Testis (tissue), 2 donors: ENCODE measurements at regions not wholly inside any gene's neighbourhood (a gene's known extent, or its start where the extent isn't known, plus 50 kb on each side); places are given as distances from the start of the nearest gene placed in this dataset.

Source experiments
- CTCF ChIP-seq, 3 experiments: fragments of 450-650 bp in 2 of 3; fragments of 200-600 bp in 1 of 3; sonication (generic) in 1 of 3; IDR thresholded peaks; one replicate each; pipeline ENCODE4 v1.5.1; 2016 to 2019; ENCODE audit warnings: antibody characterized with exemption in 3 of 3, mild to moderate bottlenecking in 2 of 3, moderate library complexity in 1 of 3
- POLR2A ChIP-seq: fragments of 450-650 bp; IDR thresholded peaks from one replicate; pipeline ENCODE4 v1.6.1; 2017; ENCODE audit warnings: antibody characterized with exemption, mild to moderate bottlenecking, moderate library complexity

DNA sequence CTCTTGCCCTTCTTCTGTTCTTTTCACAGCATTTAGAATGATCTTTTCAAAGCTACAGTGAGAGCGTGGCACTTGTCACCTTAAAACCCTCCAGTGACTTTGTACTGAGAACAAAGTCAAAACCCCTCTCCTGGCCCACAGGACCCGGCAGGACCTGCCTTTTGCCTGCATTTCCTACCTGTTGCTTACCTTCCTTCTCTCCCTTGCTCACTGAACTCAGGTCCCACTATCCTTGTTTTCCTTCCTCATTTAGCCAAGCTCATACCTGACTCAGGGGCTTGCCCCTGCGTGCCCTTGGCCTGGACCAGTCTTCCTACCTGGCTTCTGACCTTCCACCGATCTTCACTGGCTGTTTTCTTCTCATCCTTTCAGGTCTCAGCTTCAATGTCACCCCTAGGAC, 112.3 kb upstream of the PRMT8 start:
- TF ChIP-seq POLR2A = no peak
- TF ChIP-seq CTCF (IDR thresholded peaks at IDR 0.05) = no peak
